Peyer's patch (tissue), 4 donors: ENCODE measurements at regions not wholly inside any gene's neighbourhood (a gene's known extent, or its start where the extent isn't known, plus 50 kb on each side); places are given as distances from the start of the nearest gene placed in this dataset.

Experiments used
- DNase-seq, 3 donors: peaks; one replicate each; pipeline ENCODE4 v3.0.0-alpha.2; 2017 to 2019
- H3K27ac ChIP-seq, 4 donors: fragments of 200-600 bp; sonication (generic); one replicate each; pipeline ENCODE4 v1.5.1; 2016 to 2019
- H3K27me3 ChIP-seq, 2 donors: fragments of 200-600 bp; sonication (generic); one replicate each; pipeline ENCODE4 v1.5.1; 2019
- H3K36me3 ChIP-seq, 3 donors: fragments of 200-600 bp; sonication (generic); one replicate each; pipeline ENCODE4 v1.5.1; 2016 to 2019
- H3K4me1 ChIP-seq, 4 donors: fragments of 200-600 bp; sonication (generic); one replicate each; pipeline ENCODE4 v1.5.1; 2016 to 2019
- H3K4me3 ChIP-seq, 4 donors: fragments of 200-600 bp; sonication (generic); 1 replicate in 3 of 4; 2 replicates in 1 of 4; pipeline ENCODE4 v1.5.1; 2016 to 2019; ENCODE audit warnings: mild to moderate bottlenecking in 1 of 4
- H3K9me3 ChIP-seq, 4 donors: fragments of 200-600 bp; sonication (generic); one replicate each; pipeline ENCODE4 v1.5.1; 2016 to 2019; ENCODE audit warnings: mild to moderate bottlenecking in 1 of 4
- CTCF ChIP-seq, 6 experiments: fragments of 450-650 bp in 4 of 6; fragments of 200-600 bp in 2 of 6; sonication (generic) in 1 of 6; IDR thresholded peaks; one replicate each; pipeline ENCODE4 v1.5.1; 2017 to 2019; ENCODE audit warnings: antibody characterized with exemption in 6 of 6, mild to moderate bottlenecking in 3 of 6, moderate library complexity in 1 of 6
- POLR2A ChIP-seq, 2 donors: fragments of 450-650 bp; IDR thresholded peaks; one replicate each; pipeline ENCODE4 v1.5.1; 2017; ENCODE audit warnings: antibody characterized with exemption in 2 of 2, mild to moderate bottlenecking in 2 of 2, moderate library complexity in 2 of 2

- Histone ChIP-seq H3K4me1 (no peaks in the 10 kb centered on the region), H3K9me3 (no peaks in the 10 kb centered on the region), H3K27me3 (no peaks in the 10 kb centered on the region), H3K36me3 (no peaks in the 10 kb centered on the region), H3K4me3 (no peak overlapping the region), H3K27ac (no peak overlapping the region)
- no peak for TF ChIP-seq CTCF (IDR thresholded peaks at IDR 0.05)
- no peak for DNase-seq
Measured at GRCh38 chr1:106278716-106279115, 777.8 kb upstream of the PRMT6 start.

GRCh38 chr1:106289265-106289928 is 767.1 kb upstream of the PRMT6 start:
- Histone ChIP-seq H3K4me1 (no peaks in the 10 kb centered on the region), H3K27me3 (no peaks in the 10 kb centered on the region), H3K36me3 (no peaks in the 10 kb centered on the region), H3K9me3 (no peaks in the 10 kb centered on the region), H3K4me3 (no peak overlapping the region), H3K27ac (no peak overlapping the region)
- DNase-seq, result no peak
- no peak for TF ChIP-seq CTCF (IDR thresholded peaks at IDR 0.05)
- no peak for TF ChIP-seq POLR2A (IDR thresholded peaks at IDR 0.05)

GRCh38 chr1:106290805-106291501 is 765.5 kb upstream of the PRMT6 start:
- no peak for TF ChIP-seq POLR2A (IDR thresholded peaks at IDR 0.05)
- no peak for TF ChIP-seq CTCF (IDR thresholded peaks at IDR 0.05)
- DNase-seq, result no peak
- no peaks in the 10 kb centered on the region for H3K36me3 ChIP-seq
- no peaks in the 10 kb centered on the region for H3K27me3 ChIP-seq
- no peak overlapping the region for H3K27ac ChIP-seq
- H3K9me3 ChIP-seq, result no peaks in the 10 kb centered on the region
- no peak overlapping the region for H3K4me3 ChIP-seq
- no peaks in the 10 kb centered on the region for H3K4me1 ChIP-seq

GRCh38 chr1:106292130-106292529 is 764.3 kb upstream of the PRMT6 start:
- DNase-seq, result no peak
- Histone ChIP-seq H3K27me3 (no peaks in the 10 kb centered on the region), H3K36me3 (no peaks in the 10 kb centered on the region), H3K4me1 (no peaks in the 10 kb centered on the region), H3K9me3 (no peaks in the 10 kb centered on the region), H3K4me3 (no peak overlapping the region), H3K27ac (no peak overlapping the region)
- TF ChIP-seq POLR2A (IDR thresholded peaks at IDR 0.05) (no peak), CTCF (IDR thresholded peaks at IDR 0.05) (no peak)

- TF ChIP-seq CTCF (IDR thresholded peaks at IDR 0.05), result no peak
- TF ChIP-seq POLR2A (IDR thresholded peaks at IDR 0.05), result no peak
- no peaks in the 10 kb centered on the region for H3K9me3 ChIP-seq
- H3K4me3 ChIP-seq, result no peak overlapping the region
- no peaks in the 10 kb centered on the region for H3K27me3 ChIP-seq
- no peaks in the 10 kb centered on the region for H3K4me1 ChIP-seq
- H3K36me3 ChIP-seq, result no peaks in the 10 kb centered on the region
- no peak overlapping the region for H3K27ac ChIP-seq
- DNase-seq, result no peak
Measured at GRCh38 chr1:106296431-106296830, 760.0 kb upstream of the PRMT6 start.
